ENCODE measurements at regions not wholly inside any gene's neighbourhood (a gene's known extent, or its start where the extent isn't known, plus 50 kb on each side); places are given as distances from the start of the nearest gene placed in this dataset.

GRCh38 chr7:22663357-22663718 lies 63.7 kb upstream of the IL6 start:
- TF ChIP-seq TAF1 (IDR thresholded peaks at IDR 0.05; ENCODE audit: borderline replicate concordance, low read depth, low read length) = no peak
- no peak for TF ChIP-seq POLR2AphosphoS5 (IDR thresholded peaks at IDR 0.05; ENCODE audit: low read depth, low read length)
